Endodermal cell (in vitro differentiated cells): ENCODE measurements at regions not wholly inside any gene's neighbourhood (a gene's known extent, or its start where the extent isn't known, plus 50 kb on each side); places are given as distances from the start of the nearest gene placed in this dataset.
A peak's percentile ranks its signal among the peaks of the same experiment; 100 is the strongest.
"Not testable (repeated sequence)": the region's sequence is repeated elsewhere in the genome, so short reads cannot be mapped to it uniquely, and the experiment has no call there.

Experiments used
- DNase-seq: peaks from one replicate; pipeline ENCODE4 v3.0.0-alpha.2; 2017
- H3K27ac ChIP-seq: 2 replicates; pipeline ENCODE4 v1.5.1; 2013; ENCODE audit warnings: mild to moderate bottlenecking, low read depth, low read length, moderate library complexity
- H3K27me3 ChIP-seq: 2 replicates; pipeline ENCODE4 v1.6.1; 2013; ENCODE audit warnings: mild to moderate bottlenecking, low read length, moderate library complexity; ENCODE audit not compliant: insufficient read depth, control insufficient read depth, poor library complexity, severe bottlenecking
- H3K36me3 ChIP-seq: 2 replicates; pipeline ENCODE4 v1.7.0; 2013; ENCODE audit warnings: mild to moderate bottlenecking, low read length, moderate library complexity; ENCODE audit not compliant: control insufficient read depth, insufficient read depth
- H3K4me1 ChIP-seq: one replicate; pipeline ENCODE4 v1.7.0; 2013; ENCODE audit warnings: low read length; ENCODE audit not compliant: control insufficient read depth, insufficient read depth
- H3K4me3 ChIP-seq: 2 replicates; pipeline ENCODE4 v1.5.1; 2013; ENCODE audit warnings: mild to moderate bottlenecking, low read length, moderate library complexity
- H3K9ac ChIP-seq: 2 replicates; pipeline ENCODE4 v1.6.1; 2013; ENCODE audit warnings: mild to moderate bottlenecking, low read length, moderate library complexity; ENCODE audit not compliant: poor library complexity, severe bottlenecking; ENCODE audit errors: extremely low read depth
- H3K9me3 ChIP-seq: 2 replicates; pipeline ENCODE4 v1.6.1; 2013; ENCODE audit warnings: mild to moderate bottlenecking, low read length, moderate library complexity; ENCODE audit not compliant: control insufficient read depth
- H3K27ac Mint-ChIP-seq: 2 replicates; pipeline ENCODE4 v1.8.0; 2020; ENCODE audit warnings: mixed read lengths
- H3K27me3 Mint-ChIP-seq: 2 replicates; pipeline ENCODE4 v1.8.0; 2021; ENCODE audit warnings: mild to moderate bottlenecking, mixed read lengths; ENCODE audit not compliant: insufficient read depth
- H3K36me3 Mint-ChIP-seq: 2 replicates; pipeline ENCODE4 v1.8.0; 2020; ENCODE audit warnings: low read depth, mixed read lengths
- H3K4me1 Mint-ChIP-seq: 2 replicates; pipeline ENCODE4 v1.8.0; 2020; ENCODE audit warnings: mixed read lengths
- H3K4me3 Mint-ChIP-seq: 2 replicates; pipeline ENCODE4 v1.8.0; 2020; ENCODE audit warnings: mild to moderate bottlenecking, moderate library complexity, mixed read lengths
- H3K9me3 Mint-ChIP-seq: 2 replicates; pipeline ENCODE4 v1.8.0; 2020; ENCODE audit warnings: mild to moderate bottlenecking, mixed read lengths
- CTCF ChIP-seq: fragments of 200-600 bp; sonication (generic); conservative IDR thresholded peaks from 2 replicates; pipeline ENCODE4 v1.5.0; 2021; ENCODE audit warnings: antibody characterized with exemption, mild to moderate bottlenecking
- WGBS, 2 experiments: methylation state at CpG; one replicate each; pipeline versions ENCODE4 v1.1.5 to v1.1.7; 2013; ENCODE audit warnings: missing lambda C conversion rate in 2 of 2, mixed read lengths in 1 of 2; ENCODE audit not compliant: insufficient coverage in 1 of 2, insufficient read length in 1 of 2; 5-methylcytosine and 5-hydroxymethylcytosine counted together

- no peak overlapping the region for H3K4me3 ChIP-seq
- H3K9me3 ChIP-seq = peaks cover 11% of the 10 kb centered on the region
- H3K4me3 Mint-ChIP-seq = no peak overlapping the region
- no peaks in the 10 kb centered on the region for H3K4me1 ChIP-seq
- H3K27me3 Mint-ChIP-seq = no peaks in the 10 kb centered on the region
- H3K9ac ChIP-seq = no peak overlapping the region
- peaks cover 4% of the 10 kb centered on the region for H3K4me1 Mint-ChIP-seq
- peak; percentile 68 for DNase-seq
- WGBS, 2 experiments = 42 to 55% methylated on average over 2 of the region's 2 CpGs
- no peak overlapping the region for H3K27ac Mint-ChIP-seq
- TF ChIP-seq CTCF = no peak
- no peaks in the 10 kb centered on the region for H3K27me3 ChIP-seq
- no peaks in the 10 kb centered on the region for H3K36me3 ChIP-seq
- H3K36me3 Mint-ChIP-seq = peaks cover 4% of the 10 kb centered on the region
- peaks cover 26% of the 10 kb centered on the region for H3K9me3 Mint-ChIP-seq
- no peak overlapping the region for H3K27ac ChIP-seq
Observed at GRCh38 chr5:92207151-92207550, 824.0 kb upstream of the ARRDC3 start.

GRCh38 chr5:92206681-92207080 lies 823.6 kb upstream of the ARRDC3 start:
- H3K9me3 Mint-ChIP-seq = peaks cover 21% of the 10 kb centered on the region
- Histone ChIP-seq H3K4me1 (no peaks in the 10 kb centered on the region), H3K27me3 (no peaks in the 10 kb centered on the region), H3K36me3 (no peaks in the 10 kb centered on the region), H3K9ac (no peak overlapping the region), H3K4me3 (no peak overlapping the region), H3K9me3 (peaks cover 7% of the 10 kb centered on the region), H3K27ac (no peak overlapping the region)
- peaks cover 3% of the 10 kb centered on the region for H3K36me3 Mint-ChIP-seq
- TF ChIP-seq CTCF = no peak
- no peaks in the 10 kb centered on the region for H3K27me3 Mint-ChIP-seq
- H3K4me3 Mint-ChIP-seq = no peak overlapping the region
- peaks cover 4% of the 10 kb centered on the region for H3K4me1 Mint-ChIP-seq
- 90 to 94% methylated on average over 3 to 5 of the region's 5 CpGs for WGBS, 2 experiments
- no peak overlapping the region for H3K27ac Mint-ChIP-seq
- DNase-seq = no peak

DNA sequence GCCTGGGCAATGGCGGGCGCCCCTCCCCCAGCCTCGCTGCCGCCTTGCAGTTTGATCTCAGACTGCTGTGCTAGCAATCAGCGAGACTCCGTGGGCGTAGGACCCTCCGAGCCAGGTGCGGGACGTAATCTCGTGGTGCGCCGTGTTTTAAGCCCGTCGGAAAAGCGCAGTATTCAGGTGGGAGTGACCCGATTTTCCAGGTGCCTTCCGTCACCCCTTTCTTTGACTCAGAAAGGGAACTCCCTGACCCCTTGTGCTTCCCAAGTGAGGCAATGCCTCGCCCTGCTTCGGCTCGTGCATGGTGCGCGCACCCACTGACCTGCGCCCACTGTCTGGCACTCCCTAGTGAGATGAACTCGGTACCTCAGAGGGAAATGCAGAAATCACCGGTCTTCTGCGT lies 815.9 kb upstream of the ARRDC3 start:
- H3K27me3 ChIP-seq, H3K9me3 Mint-ChIP-seq, H3K9ac ChIP-seq, DNase-seq, H3K4me3 ChIP-seq, H3K36me3 Mint-ChIP-seq, H3K9me3 ChIP-seq, H3K4me1 Mint-ChIP-seq, H3K4me1 ChIP-seq, H3K27ac ChIP-seq, H3K36me3 ChIP-seq, H3K27me3 Mint-ChIP-seq: not testable (repeated sequence)
- Mint-ChIP-seq H3K4me3 (peak overlapping the region; percentile 37), H3K27ac (peak overlapping the region; percentile 64)
- WGBS, 2 experiments = 88 to 93% methylated on average over 4 to 27 of the region's 27 CpGs

DNA sequence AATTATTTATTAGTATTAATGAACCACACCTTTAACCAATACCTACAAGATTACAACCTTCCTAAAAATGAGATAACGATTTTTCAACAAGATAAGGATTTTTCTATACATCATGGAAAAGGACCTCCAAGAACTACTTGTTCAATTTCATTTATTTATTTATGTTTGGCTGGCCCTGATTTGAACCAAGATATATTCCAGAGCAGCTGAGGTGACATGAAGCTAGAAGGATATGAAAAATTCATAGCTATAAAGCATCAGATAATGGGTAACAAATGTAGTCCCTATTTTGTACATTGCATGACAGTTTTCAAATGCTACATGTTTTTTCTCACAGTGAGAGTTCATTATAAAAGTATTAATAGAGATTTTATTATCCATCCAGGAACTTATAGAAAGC lies 798.5 kb upstream of the ARRDC3 start:
- Histone ChIP-seq H3K9me3 (no peaks in the 10 kb centered on the region), H3K27ac (no peak overlapping the region), H3K9ac (no peak overlapping the region), H3K4me3 (no peak overlapping the region), H3K27me3 (no peaks in the 10 kb centered on the region), H3K36me3 (no peaks in the 10 kb centered on the region), H3K4me1 (no peaks in the 10 kb centered on the region)
- no peaks in the 10 kb centered on the region for H3K9me3 Mint-ChIP-seq
- H3K27me3 Mint-ChIP-seq = no peaks in the 10 kb centered on the region
- H3K27ac Mint-ChIP-seq = no peak overlapping the region
- no peaks in the 10 kb centered on the region for H3K4me1 Mint-ChIP-seq
- TF ChIP-seq CTCF = no peak
- WGBS, 2 experiments = 88 to 100% methylated on average over 1 of the region's 1 CpG
- no peak overlapping the region for H3K4me3 Mint-ChIP-seq
- DNase-seq = no peak
- H3K36me3 Mint-ChIP-seq = no peaks in the 10 kb centered on the region
